Pancreas (tissue), 10 donors: ENCODE measurements at regions not wholly inside any gene's neighbourhood (a gene's known extent, or its start where the extent isn't known, plus 50 kb on each side); places are given as distances from the start of the nearest gene placed in this dataset.

ENCODE experiments used
- ATAC-seq, 4 donors: fragments of 200-7000 bp; cut with Tn5 transposase; one replicate each; pipeline versions ENCODE4 v1.8.0 to v1.9.1; 2020; ENCODE audit warnings: mild to moderate bottlenecking in 4 of 4, moderate library complexity in 4 of 4
- DNase-seq, 6 donors: peaks; one replicate each; pipeline ENCODE4 v3.0.0-alpha.2; 2020
- FAIRE-seq: peaks from 2 replicates; lab custom pipeline; 2012; peaks lifted over from hg19 to GRCh38; lab: Jason Lieb, UNC
- H3K27ac ChIP-seq, 4 donors: fragments of 200-600 bp; sonication (generic); 1 replicate in 3 of 4; 2 replicates in 1 of 4; pipeline versions ENCODE4 v1.5.0 to v1.8.0; 2020
- H3K27me3 ChIP-seq, 4 donors: fragments of 200-600 bp; one replicate each; pipeline ENCODE4 v1.8.0; 2021
- H3K36me3 ChIP-seq, 3 donors: fragments of 200-600 bp; sonication (generic) in 1 of 3; one replicate each; pipeline versions ENCODE4 v1.5.0 to v1.8.0; 2020 to 2021
- H3K4me1 ChIP-seq, 3 donors: fragments of 200-600 bp; one replicate each; pipeline ENCODE4 v1.8.0; 2021
- H3K4me3 ChIP-seq, 4 donors: fragments of 200-600 bp; sonication (generic) in 2 of 4; one replicate each; pipeline versions ENCODE4 v1.5.0 to v1.8.0; 2020 to 2021
- H3K9me3 ChIP-seq, 4 donors: fragments of 200-600 bp; one replicate each; pipeline ENCODE4 v1.8.0; 2021
- CTCF ChIP-seq, 4 donors: fragments of 200-600 bp; sonication (generic) in 3 of 4; IDR thresholded peaks; one replicate each; pipeline versions ENCODE4 v1.5.0 to v1.8.0; 2021; ENCODE audit warnings: antibody characterized with exemption in 4 of 4
- WGBS, 2 donors: extraction: QIAGEN DNeasy Blood & Tissue Kit; methylation state at CpG; one replicate each; pipeline ENCODE4 v1.1.7; 2013; 5-methylcytosine and 5-hydroxymethylcytosine counted together
- intact Hi-C, 3 donors: fragments of 100-400 bp; cut with DNase I; formaldehyde crosslinking; loops; one replicate each; pipeline versions ENCODE4 v1.11.1 to v1.14.2; 2022
- donor health status: healthy with polysubstance abuse.
- donor health status: DM: no; HTN: no; CAD: no; lungs with moderate emphysema.
- donor health status: DM: no; HTN: no; CAD: no.
- donor health status: control.
- donor health status: control.
- donor health status: Bipolar disorder and iron deficiency.
- donor health status: DM: yes; HTN: yes; CAD: no.
- donor health status: DM: no; HTN: no; CAD: no.
- donor health status: DM: no; HTN: no; CAD: no.
- donor health status: DM: yes; HTN: yes; CAD: no.

GRCh38 chr11:120022617-120023016 lies 115.3 kb downstream of the TRIM29 start:
- Histone ChIP-seq H3K27ac (no peak overlapping the region), H3K9me3 (no peaks in the 10 kb centered on the region), H3K27me3 (no peaks in the 10 kb centered on the region), H3K4me3 (no peak overlapping the region), H3K36me3 (no peaks in the 10 kb centered on the region), H3K4me1 (no peaks in the 10 kb centered on the region)
- 66% methylated on average over 5 of the region's 5 CpGs for WGBS, 2 donors
- DNase-seq, result no peak
- FAIRE-seq, result no peak
- ATAC-seq, result no peak
- no peak for TF ChIP-seq CTCF (IDR thresholded peaks at IDR 0.05)
- intact Hi-C loops, result no loop called here

GRCh38 chr11:120021978-120022377 lies 115.9 kb downstream of the TRIM29 start:
- FAIRE-seq, result no peak
- intact Hi-C loops, result no loop called here
- no peak for TF ChIP-seq CTCF (IDR thresholded peaks at IDR 0.05)
- Histone ChIP-seq H3K27ac (no peak overlapping the region), H3K27me3 (no peaks in the 10 kb centered on the region), H3K4me3 (no peak overlapping the region), H3K36me3 (no peaks in the 10 kb centered on the region), H3K4me1 (no peaks in the 10 kb centered on the region), H3K9me3 (no peaks in the 10 kb centered on the region)
- DNase-seq, result no peak
- ATAC-seq, result no peak
- WGBS, 2 donors, result 83 to 86% methylated on average over 5 of the region's 5 CpGs

- TF ChIP-seq CTCF (IDR thresholded peaks at IDR 0.05), result no peak
- intact Hi-C loops, result no loop called here
- ATAC-seq (no peak), FAIRE-seq (no peak), DNase-seq (no peak)
- 87 to 93% methylated on average over 7 of the region's 7 CpGs for WGBS, 2 donors
- no peaks in the 10 kb centered on the region for H3K27me3 ChIP-seq
- no peaks in the 10 kb centered on the region for H3K36me3 ChIP-seq
- no peak overlapping the region for H3K4me3 ChIP-seq
- H3K9me3 ChIP-seq, result no peaks in the 10 kb centered on the region
- no peaks in the 10 kb centered on the region for H3K4me1 ChIP-seq
- no peak overlapping the region for H3K27ac ChIP-seq
Measured at GRCh38 chr11:120021391-120021953, 116.4 kb downstream of the TRIM29 start.

- FAIRE-seq (no peak), ATAC-seq (no peak), DNase-seq (no peak)
Measured at GRCh38 chr11:120020981-120021380, 116.9 kb downstream of the TRIM29 start.

More at GRCh38 chr11:120020981-120021380, 116.9 kb downstream of the TRIM29 start:
- intact Hi-C loops, result no loop called here
- no peak for TF ChIP-seq CTCF (IDR thresholded peaks at IDR 0.05)
- Histone ChIP-seq H3K4me1 (no peaks in the 10 kb centered on the region), H3K4me3 (no peak overlapping the region), H3K27me3 (no peaks in the 10 kb centered on the region), H3K9me3 (no peaks in the 10 kb centered on the region), H3K27ac (no peak overlapping the region), H3K36me3 (no peaks in the 10 kb centered on the region)
- WGBS, 2 donors, result 61 to 73% methylated on average over 2 of the region's 2 CpGs
